ENCODE measurements at regions not wholly inside any gene's neighbourhood (a gene's known extent, or its start where the extent isn't known, plus 50 kb on each side); places are given as distances from the start of the nearest gene placed in this dataset.

GRCh38 chrX:150308041-150308440 is 55.1 kb upstream of the MAMLD1 start:
- TF ChIP-seq CTCF (IDR thresholded peaks at IDR 0.05) (no peak), POLR2A (IDR thresholded peaks at IDR 0.05) (no peak)
